Suprapubic skin (tissue), 3 donors: ENCODE measurements at regions not wholly inside any gene's neighbourhood (a gene's known extent, or its start where the extent isn't known, plus 50 kb on each side); places are given as distances from the start of the nearest gene placed in this dataset.

Experiments used
- EP300 ChIP-seq: sonication (generic); formaldehyde crosslinking; IDR thresholded peaks from one replicate; pipeline ENCODE4 v1.6.1; 2017; ENCODE audit warnings: antibody characterized with exemption
- POLR2A ChIP-seq, 2 donors: fragments of 450-650 bp; IDR thresholded peaks; one replicate each; pipeline ENCODE4 v1.6.1; 2017; ENCODE audit warnings: antibody characterized with exemption in 2 of 2, mild to moderate bottlenecking in 2 of 2, moderate library complexity in 2 of 2
- TF ChIP-seq, protein P1 (sequence below), 2 donors: fragments of 200-600 bp in 1 of 2; fragments of 450-650 bp in 1 of 2; sonication (generic) in 1 of 2; IDR thresholded peaks; one replicate each; pipeline ENCODE4 v1.5.1; 2016 to 2019; ENCODE audit warnings: antibody characterized with exemption in 2 of 2, mild to moderate bottlenecking in 1 of 2, moderate library complexity in 1 of 2

GRCh38 chr9:106432631-106433030 lies 430.3 kb upstream of the ZNF462 start:
- TF ChIP-seq, protein P1, sequence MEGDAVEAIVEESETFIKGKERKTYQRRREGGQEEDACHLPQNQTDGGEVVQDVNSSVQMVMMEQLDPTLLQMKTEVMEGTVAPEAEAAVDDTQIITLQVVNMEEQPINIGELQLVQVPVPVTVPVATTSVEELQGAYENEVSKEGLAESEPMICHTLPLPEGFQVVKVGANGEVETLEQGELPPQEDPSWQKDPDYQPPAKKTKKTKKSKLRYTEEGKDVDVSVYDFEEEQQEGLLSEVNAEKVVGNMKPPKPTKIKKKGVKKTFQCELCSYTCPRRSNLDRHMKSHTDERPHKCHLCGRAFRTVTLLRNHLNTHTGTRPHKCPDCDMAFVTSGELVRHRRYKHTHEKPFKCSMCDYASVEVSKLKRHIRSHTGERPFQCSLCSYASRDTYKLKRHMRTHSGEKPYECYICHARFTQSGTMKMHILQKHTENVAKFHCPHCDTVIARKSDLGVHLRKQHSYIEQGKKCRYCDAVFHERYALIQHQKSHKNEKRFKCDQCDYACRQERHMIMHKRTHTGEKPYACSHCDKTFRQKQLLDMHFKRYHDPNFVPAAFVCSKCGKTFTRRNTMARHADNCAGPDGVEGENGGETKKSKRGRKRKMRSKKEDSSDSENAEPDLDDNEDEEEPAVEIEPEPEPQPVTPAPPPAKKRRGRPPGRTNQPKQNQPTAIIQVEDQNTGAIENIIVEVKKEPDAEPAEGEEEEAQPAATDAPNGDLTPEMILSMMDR (IDR thresholded peaks at IDR 0.05): no peak
- TF ChIP-seq EP300 (no peak), POLR2A (IDR thresholded peaks at IDR 0.05) (no peak)
